NCI-H1105 (cell line): ENCODE measurements at regions not wholly inside any gene's neighbourhood (a gene's known extent, or its start where the extent isn't known, plus 50 kb on each side); places are given as distances from the start of the nearest gene placed in this dataset.

Experiments used
- DNase-seq: peaks from one replicate; lab custom pipeline; 2025; lab: John Stamatoyannopoulos, UW

DNA sequence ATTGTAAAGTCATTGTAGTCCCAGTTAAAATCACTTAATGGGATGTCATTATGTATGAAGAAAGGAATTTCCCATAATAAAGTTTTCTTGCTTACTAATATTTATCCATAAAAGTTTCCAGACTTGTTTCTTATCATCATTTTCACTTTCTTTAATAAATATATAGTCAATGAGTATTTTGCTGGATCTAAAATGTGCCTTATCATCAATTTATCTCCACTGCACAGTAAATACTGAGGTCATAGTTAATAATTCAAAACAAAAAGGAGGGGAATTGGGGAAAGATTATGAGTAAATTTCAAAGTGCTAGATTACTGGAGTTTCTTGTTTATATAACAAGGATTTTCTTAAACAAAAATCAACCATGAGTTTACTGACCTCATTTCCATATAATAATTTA, 279.5 kb upstream of the DKK2 start:
- no peak for DNase-seq

DNA sequence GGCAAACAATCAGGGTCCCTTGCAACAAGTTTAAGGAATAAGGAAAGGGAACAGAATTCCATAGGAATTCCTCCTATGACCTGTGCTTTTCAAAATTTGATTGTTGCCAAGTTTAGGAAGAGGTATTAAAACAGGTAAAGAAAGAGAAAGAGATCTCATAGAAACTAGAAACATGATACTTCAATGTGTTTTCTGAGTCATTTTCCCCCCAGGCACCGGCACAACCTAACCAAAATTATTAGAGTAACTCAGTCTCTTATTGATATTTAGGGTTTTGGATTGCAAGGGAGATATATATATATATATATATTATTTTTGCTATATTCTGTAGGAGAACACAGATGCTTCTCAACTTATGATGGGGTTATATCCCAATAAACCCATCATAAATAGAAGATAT, 278.0 kb upstream of the DKK2 start:
- DNase-seq = no peak

DNA sequence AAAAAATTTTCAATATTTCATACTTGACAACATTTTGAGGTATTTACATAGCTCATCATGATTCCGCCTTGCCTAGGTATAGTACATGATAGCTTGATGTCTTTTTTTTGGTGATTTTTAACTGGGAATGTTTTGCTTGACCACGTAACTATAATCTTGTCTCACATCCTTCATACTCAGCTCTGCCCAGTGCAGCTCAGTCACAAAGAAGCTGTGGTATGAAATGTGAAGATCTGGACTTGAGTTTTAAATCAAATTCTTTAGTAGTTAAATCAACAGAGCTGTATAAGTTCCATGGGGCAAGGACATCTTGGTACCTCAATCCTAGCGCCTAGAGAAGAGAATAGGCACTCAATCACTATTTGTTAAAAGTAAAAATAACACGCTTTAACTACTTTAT, 276.3 kb upstream of the DKK2 start:
- DNase-seq = no peak

- DNase-seq = peak; percentile 37
These were observed 268.7 kb upstream of the DKK2 start for GRCh38 chr4:107304699-107305286.

- DNase-seq = no peak
These were observed 263.5 kb upstream of the DKK2 start for GRCh38 chr4:107299646-107300045.

- no peak for DNase-seq
These were observed 256.9 kb upstream of the DKK2 start for GRCh38 chr4:107292979-107293378.

GRCh38 chr4:107283587-107284559, 247.8 kb upstream of the DKK2 start:
- no peak for DNase-seq

DNA sequence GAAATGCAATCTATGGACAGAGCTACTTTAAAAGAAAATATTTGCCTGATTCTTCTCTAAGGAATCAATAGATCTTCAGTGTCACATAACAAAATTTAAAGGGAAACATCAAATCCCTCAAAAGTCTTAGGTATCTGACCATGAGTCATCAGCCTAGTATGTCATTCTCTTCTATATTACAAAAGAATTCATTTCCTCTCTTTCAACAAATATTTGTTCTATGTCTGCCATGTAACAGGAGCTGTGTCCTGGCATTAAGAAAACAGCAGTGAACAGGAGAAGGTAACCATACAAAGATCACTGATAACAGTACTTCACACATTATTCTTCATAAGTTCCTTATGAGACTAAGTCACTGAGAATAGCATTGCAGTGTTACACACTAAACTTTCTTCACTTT, 243.6 kb upstream of the DKK2 start:
- no peak for DNase-seq

DNA sequence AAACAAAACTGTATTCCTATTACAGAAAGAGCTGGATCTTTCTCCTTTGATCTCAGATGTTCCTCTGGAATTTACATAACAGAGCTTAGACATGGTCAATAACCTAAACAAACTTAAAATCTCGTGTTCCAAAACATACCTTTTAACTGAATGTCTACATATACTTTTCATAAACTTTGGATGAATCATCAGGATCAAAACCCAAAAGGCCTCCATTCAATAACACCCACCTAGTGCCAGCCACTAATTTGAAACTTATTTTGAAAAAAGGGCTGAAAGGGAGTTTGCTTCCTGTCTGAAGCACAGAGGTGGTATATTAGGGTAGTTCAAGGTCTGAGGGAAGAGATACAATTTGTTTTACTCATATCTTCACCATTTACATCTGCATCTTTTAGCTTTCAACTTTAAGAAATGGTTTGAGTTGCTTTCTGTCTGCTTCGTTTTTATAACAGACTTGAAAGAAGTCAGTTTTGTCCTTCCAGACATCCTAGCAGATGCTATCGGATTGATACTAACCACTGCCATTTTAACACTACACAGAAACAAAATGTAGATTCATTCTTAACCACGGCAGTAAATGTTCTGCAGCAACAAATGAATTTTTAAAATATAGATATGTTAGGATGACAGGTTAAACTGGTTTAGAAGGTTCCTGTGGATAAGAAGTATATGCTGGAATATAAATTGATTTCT, 242.8 kb upstream of the DKK2 start:
- DNase-seq = no peak

GRCh38 chr4:107276052-107276451, 239.9 kb upstream of the DKK2 start:
- DNase-seq = no peak

DNA sequence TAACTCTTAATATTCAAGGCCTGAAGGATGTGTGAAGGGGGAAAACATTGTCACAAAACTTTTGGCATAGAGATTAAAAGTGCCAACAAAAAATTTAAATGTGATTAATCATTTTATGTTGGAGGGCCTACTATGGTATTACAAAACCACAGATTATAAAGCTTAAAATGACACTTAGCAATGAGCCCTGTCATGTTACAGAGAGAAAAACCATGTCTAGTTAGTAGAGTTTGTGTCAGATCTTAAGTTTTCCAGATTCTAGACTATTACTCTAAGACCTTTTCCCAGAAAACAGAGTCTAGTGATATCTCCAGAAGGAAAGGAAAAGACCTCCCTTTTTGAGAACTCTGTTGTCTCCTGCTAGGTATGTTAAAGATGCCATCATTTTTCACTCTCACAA, 239.1 kb upstream of the DKK2 start:
- DNase-seq = no peak

DNA sequence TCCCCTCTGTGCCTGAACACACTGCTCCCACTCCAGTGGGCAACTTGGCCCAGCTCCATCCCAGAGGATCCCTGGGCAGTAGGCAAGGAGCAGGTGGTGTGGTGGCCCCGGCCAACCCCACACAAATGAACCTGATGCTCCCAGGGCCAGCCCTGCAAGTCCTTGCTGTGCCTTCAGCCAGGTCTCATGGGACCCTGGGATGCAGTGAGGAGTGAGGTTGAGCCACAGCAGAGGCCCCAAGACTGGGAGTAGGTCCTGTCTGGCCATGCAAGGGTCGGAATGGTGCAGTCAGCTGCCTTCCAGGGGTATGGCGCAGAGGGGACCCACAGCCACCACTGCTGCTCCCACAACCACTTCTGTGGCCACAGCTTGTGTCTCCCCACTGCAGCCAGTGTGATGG, 234.5 kb upstream of the DKK2 start:
- no peak for DNase-seq

- DNase-seq = no peak
These were observed 233.1 kb upstream of the DKK2 start for GRCh38 chr4:107269175-107269574.

- no peak for DNase-seq
These were observed 229.7 kb upstream of the DKK2 start for GRCh38 chr4:107265859-107266258.

- no peak for DNase-seq
These were observed 225.2 kb upstream of the DKK2 start for GRCh38 chr4:107261241-107261874.

DNA sequence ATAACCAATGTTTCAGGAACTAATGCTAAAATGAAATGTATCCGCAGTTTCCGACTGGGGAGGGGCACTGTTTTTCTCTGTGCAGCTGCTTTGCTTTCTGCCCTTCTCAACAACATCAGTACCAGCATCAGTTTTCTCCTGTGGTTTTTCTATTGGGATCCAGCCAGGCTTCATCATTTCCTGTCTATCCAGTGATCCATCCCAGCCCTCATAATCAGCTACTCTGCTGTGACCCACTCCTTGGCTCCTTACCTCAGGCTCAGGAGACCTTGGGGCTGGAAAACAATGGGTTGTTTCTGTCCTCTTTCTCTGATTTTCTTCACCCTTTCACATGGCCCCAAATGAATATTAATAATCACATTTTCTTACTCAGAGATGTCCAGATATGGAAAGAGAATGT, 222.2 kb upstream of the DKK2 start:
- DNase-seq = no peak

DNA sequence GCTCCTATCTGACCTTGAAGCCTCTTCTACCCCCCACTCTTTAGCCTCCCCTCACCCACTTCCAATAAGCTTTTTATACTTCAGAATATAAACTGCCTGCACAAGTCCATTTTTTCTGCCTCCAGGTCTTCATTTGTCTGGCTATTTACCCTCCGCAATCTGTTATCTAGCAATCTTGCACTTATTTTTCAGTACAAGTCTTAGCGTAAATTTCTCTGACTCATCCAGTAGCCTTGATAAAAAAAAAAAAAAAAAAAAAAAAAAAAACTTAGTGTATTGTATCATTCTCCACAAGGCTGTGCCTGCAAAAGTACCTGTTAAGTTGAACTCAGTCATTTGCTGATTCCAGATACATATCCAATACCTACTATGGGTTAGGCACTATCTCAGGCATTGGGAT, 219.5 kb upstream of the DKK2 start:
- DNase-seq = no peak

- DNase-seq = no peak
These were observed 219.0 kb upstream of the DKK2 start for GRCh38 chr4:107255114-107255513.

- DNase-seq = no peak
These were observed 217.5 kb upstream of the DKK2 start for GRCh38 chr4:107253579-107254068.

- DNase-seq = no peak
These were observed 217.0 kb upstream of the DKK2 start for GRCh38 chr4:107253090-107253489.

DNA sequence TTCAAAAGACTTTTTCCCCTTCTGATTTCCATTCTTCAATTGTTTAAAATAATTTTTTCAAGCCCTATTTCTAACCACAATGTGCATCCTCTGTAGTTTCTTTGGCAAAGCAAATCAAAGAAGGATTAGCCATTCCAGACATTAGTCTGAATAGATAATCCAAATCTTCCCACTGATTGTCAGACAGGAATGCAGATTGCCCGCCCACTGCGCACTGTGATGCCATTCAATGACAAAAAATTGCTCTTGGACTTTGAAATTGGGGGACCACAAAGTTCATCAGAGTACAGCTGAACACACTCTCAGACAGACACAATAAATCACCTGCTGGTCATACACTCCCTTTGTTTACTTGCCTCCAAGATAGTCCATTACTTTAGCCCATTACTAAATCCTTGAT, 216.5 kb upstream of the DKK2 start:
- DNase-seq = no peak

DNA sequence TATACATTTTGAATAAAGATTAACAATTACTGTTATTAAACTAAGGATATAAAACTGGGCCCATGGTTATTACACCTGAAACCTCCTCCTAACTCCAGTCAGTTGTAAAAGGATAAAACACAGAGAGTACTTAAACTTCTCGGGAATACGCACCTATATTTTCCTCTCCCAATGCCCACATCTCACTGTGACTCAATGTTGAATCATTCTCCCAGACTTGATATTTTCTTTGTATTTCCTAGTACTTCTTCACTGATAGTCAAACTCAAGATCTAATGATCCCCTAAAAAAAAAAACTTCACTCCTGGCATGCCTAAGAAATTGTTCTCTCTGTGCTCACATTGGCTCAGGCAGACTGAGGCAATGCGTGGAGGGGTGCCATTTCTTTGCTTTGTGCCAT, 212.5 kb upstream of the DKK2 start:
- no peak for DNase-seq
